RWPE2 (cell line): ENCODE measurements at regions not wholly inside any gene's neighbourhood (a gene's known extent, or its start where the extent isn't known, plus 50 kb on each side); places are given as distances from the start of the nearest gene placed in this dataset.

Experiments used
- ATAC-seq: fragments of 200-7000 bp; cut with Tn5 transposase; 3 replicates; pipeline ENCODE4 v1.9.1; 2021; ENCODE audit warnings: low read depth
- DNase-seq: peaks from one replicate; pipeline ENCODE4 v3.0.0-alpha.2; 2020; ENCODE audit warnings: low spot score
- H3K27ac ChIP-seq: fragments of 450-650 bp; 2 replicates; pipeline ENCODE4 v1.5.1; 2017; ENCODE audit warnings: mild to moderate bottlenecking; ENCODE audit not compliant: poor library complexity, severe bottlenecking
- H3K27me3 ChIP-seq: fragments of 250-450 bp; sonication (Bioruptor Pico); 2 replicates; pipeline ENCODE4 v1.5.1; 2021; ENCODE audit warnings: mild to moderate bottlenecking, moderate library complexity; ENCODE audit not compliant: insufficient read depth, poor library complexity, severe bottlenecking
- H3K36me3 ChIP-seq: fragments of 250-450 bp; sonication (Bioruptor Pico); 2 replicates; pipeline ENCODE4 v1.5.1; 2020; ENCODE audit warnings: low read depth, mild to moderate bottlenecking, moderate library complexity
- H3K4me1 ChIP-seq: fragments of 250-450 bp; sonication (Bioruptor Pico); 2 replicates; pipeline ENCODE4 v1.5.1; 2021; ENCODE audit warnings: mild to moderate bottlenecking, moderate library complexity; ENCODE audit not compliant: insufficient read depth, poor library complexity, severe bottlenecking
- H3K4me3 ChIP-seq: fragments of 250-450 bp; sonication (Bioruptor Pico); 2 replicates; pipeline ENCODE4 v1.5.1; 2021; ENCODE audit warnings: mild to moderate bottlenecking, moderate library complexity; ENCODE audit not compliant: severe bottlenecking
- H3K9me3 ChIP-seq: fragments of 250-450 bp; sonication (Bioruptor Pico); 2 replicates; pipeline ENCODE4 v1.5.1; 2021; ENCODE audit warnings: mild to moderate bottlenecking, moderate library complexity; ENCODE audit not compliant: severe bottlenecking
- CTCF ChIP-seq: fragments of 450-650 bp; IDR thresholded peaks from one replicate; pipeline ENCODE4 v1.5.1; 2017; ENCODE audit warnings: mild to moderate bottlenecking, moderate library complexity; ENCODE audit not compliant: poor library complexity, severe bottlenecking

GRCh38 chr2:731711-732110 lies 54.5 kb upstream of the TMEM18 start:
- ATAC-seq = no peak
- no peak for DNase-seq
- no peaks in the 10 kb centered on the region for H3K27me3 ChIP-seq
- no peak overlapping the region for H3K4me3 ChIP-seq
- H3K36me3 ChIP-seq = no peaks in the 10 kb centered on the region
- H3K9me3 ChIP-seq = no peaks in the 10 kb centered on the region
- H3K4me1 ChIP-seq = no peaks in the 10 kb centered on the region
- TF ChIP-seq CTCF = no peak
- H3K27ac ChIP-seq = no peak overlapping the region

DNA sequence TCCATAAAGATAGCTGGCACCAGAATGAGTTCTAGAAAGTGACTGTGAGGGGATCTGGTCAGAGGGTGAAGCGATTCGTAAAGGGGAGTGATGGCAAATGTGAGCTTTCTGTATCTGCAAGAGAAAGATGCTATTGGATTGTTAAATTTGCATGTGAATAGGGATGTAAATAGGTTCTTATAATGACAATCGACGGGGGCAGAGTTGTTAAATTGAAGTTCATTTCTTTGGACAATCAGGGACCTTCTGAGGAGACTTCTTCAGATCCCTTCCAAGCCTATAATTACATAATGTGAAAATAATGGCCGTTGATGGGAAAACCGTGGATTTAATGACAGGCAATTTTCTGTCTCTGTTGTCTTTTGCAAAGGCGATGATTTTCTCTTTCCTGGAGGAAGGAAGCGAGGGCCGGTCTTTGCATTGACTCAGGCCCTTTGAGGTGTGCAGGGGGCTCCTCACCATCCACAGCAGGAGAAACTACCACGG lies 52.2 kb upstream of the TMEM18 start:
- ATAC-seq = no peak

GRCh38 chr2:728165-728564 lies 51.0 kb upstream of the TMEM18 start:
- DNase-seq (no peak), ATAC-seq (no peak)
- TF ChIP-seq CTCF = no peak
- H3K27ac ChIP-seq = no peak overlapping the region
- H3K4me3 ChIP-seq = no peak overlapping the region
- no peaks in the 10 kb centered on the region for H3K4me1 ChIP-seq
- no peaks in the 10 kb centered on the region for H3K36me3 ChIP-seq
- no peaks in the 10 kb centered on the region for H3K27me3 ChIP-seq
- H3K9me3 ChIP-seq = no peaks in the 10 kb centered on the region

More for the DNA sequence above, 52.2 kb upstream of the TMEM18 start:
- Histone ChIP-seq H3K27me3 (no peaks in the 10 kb centered on the region), H3K27ac (no peak overlapping the region), H3K9me3 (no peaks in the 10 kb centered on the region), H3K4me3 (no peak overlapping the region), H3K4me1 (no peaks in the 10 kb centered on the region), H3K36me3 (no peaks in the 10 kb centered on the region)
- DNase-seq = no peak
- no peak for TF ChIP-seq CTCF

GRCh38 chr2:727071-727470 lies 49.9 kb upstream of the TMEM18 start:
- no peak for ATAC-seq
- Histone ChIP-seq H3K4me1 (no peaks in the 10 kb centered on the region), H3K36me3 (no peaks in the 10 kb centered on the region), H3K27ac (no peak overlapping the region), H3K27me3 (no peaks in the 10 kb centered on the region), H3K4me3 (no peak overlapping the region), H3K9me3 (no peaks in the 10 kb centered on the region)
- DNase-seq = no peak
- TF ChIP-seq CTCF = no peak
